GM12878 (cell line): ENCODE measurements at regions not wholly inside any gene's neighbourhood (a gene's known extent, or its start where the extent isn't known, plus 50 kb on each side); places are given as distances from the start of the nearest gene placed in this dataset.

Source experiments
- ATAC-seq: fragments of 200-7000 bp; cut with Tn5 transposase; 3 replicates; pipeline ENCODE4 v1.9.1; 2020; ENCODE audit warnings: mild to moderate bottlenecking, moderate library complexity
- BruUV-seq: library from RNA; stranded (reverse); fragments of 400-500 nt; replicated peaks from 2 replicates; lab custom pipeline; 2021; lab: Mats Ljungman, UMichigan
- CTCF ChIA-PET: fragments of 300-600 bp; sonication (Branson Sonifier 250); formaldehyde crosslinking; extraction: SDS; loops from one replicate; lab custom pipeline; 2021; ENCODE audit warnings: inconsistent platforms; lab: Yijun Ruan, JAX
- POLR2A ChIA-PET: fragments of 350-600 bp; formaldehyde crosslinking; extraction: SDS; loops from one replicate; lab custom pipeline; 2021; ENCODE audit warnings: inconsistent platforms; lab: Charles Lee
- RAD21 ChIA-PET: fragments of 300-600 bp; sonication (Branson Sonifier 250); formaldehyde crosslinking; loops from one replicate; lab custom pipeline; 2023; ENCODE audit warnings: antibody characterized with exemption; ENCODE audit not compliant: unreplicated experiment; lab: Charles Lee
- SMC1A ChIA-PET: fragments of 300-600 bp; sonication (Branson Sonifier 250); formaldehyde crosslinking; loops from one replicate; lab custom pipeline; 2023; ENCODE audit not compliant: unreplicated experiment, uncharacterized antibody; lab: Charles Lee
- DNase-seq: peaks from one replicate; pipeline ENCODE4 v3.0.0-alpha.2; 2011; ENCODE audit warnings: low read depth, low spot score
- FAIRE-seq: peaks from 3 replicates; lab custom pipeline; 2011; peaks lifted over from hg19 to GRCh38; lab: Jason Lieb, UNC
- H2AFZ ChIP-seq: 2 replicates; pipeline ENCODE4 v1.6.0; 2011; ENCODE audit warnings: low read depth, low read length, control low read depth; ENCODE audit not compliant: control insufficient read depth
- H3K27ac ChIP-seq: 2 replicates; pipeline ENCODE4 v1.5.1; 2011; ENCODE audit warnings: control low read depth; ENCODE audit not compliant: control insufficient read depth, insufficient read depth
- H3K27me3 ChIP-seq, 2 experiments: replicated peaks in 1 of 2; 2 replicates each; pipeline versions ENCODE4 v1.6.0 to v1.6.1; 2011; ENCODE audit warnings: low read length in 1 of 2; ENCODE audit not compliant: control insufficient read depth in 2 of 2, insufficient read depth in 2 of 2
- H3K36me3 ChIP-seq, 2 experiments: 2 replicates each; pipeline ENCODE4 v1.5.1; 2011; ENCODE audit warnings: low read length in 1 of 2; ENCODE audit not compliant: control insufficient read depth in 2 of 2, insufficient read depth in 2 of 2
- H3K4me1 ChIP-seq: 2 replicates; pipeline ENCODE4 v1.6.1; 2011; ENCODE audit warnings: mild to moderate bottlenecking, low read length, moderate library complexity, mixed read lengths; ENCODE audit not compliant: control insufficient read depth, insufficient read depth
- H3K4me2 ChIP-seq: 2 replicates; pipeline ENCODE4 v1.6.0; 2011; ENCODE audit warnings: control low read depth; ENCODE audit not compliant: control insufficient read depth, insufficient read depth
- H3K4me3 ChIP-seq: fragments of 200-600 bp; sonication (generic); 2 replicates; pipeline ENCODE4 v1.5.1; 2016
- H3K79me2 ChIP-seq: 2 replicates; pipeline ENCODE4 v1.6.0; 2011; ENCODE audit warnings: low read length; ENCODE audit not compliant: control insufficient read depth, insufficient read depth
- H3K9ac ChIP-seq: 2 replicates; pipeline ENCODE4 v1.8.0; 2011; ENCODE audit warnings: low read length, control low read depth, mixed read lengths; ENCODE audit not compliant: control insufficient read depth, insufficient read depth
- H3K9me3 ChIP-seq: replicated peaks from 3 replicates; pipeline ENCODE4 v1.5.1; 2011; ENCODE audit warnings: mild to moderate bottlenecking, low read length; ENCODE audit not compliant: control insufficient read depth, insufficient read depth
- H4K20me1 ChIP-seq: 2 replicates; pipeline ENCODE4 v1.6.0; 2011; ENCODE audit not compliant: control insufficient read depth, insufficient read depth
- ATF3 ChIP-seq: IDR thresholded peaks from 2 replicates; pipeline ENCODE4 v1.6.1; 2011; ENCODE audit warnings: low read depth, mild to moderate bottlenecking, low read length, moderate library complexity, borderline replicate concordance; ENCODE audit errors: extremely low read depth
- BMI1 ChIP-seq: fragments of 450-650 bp; IDR thresholded peaks from 2 replicates; pipeline ENCODE4 v1.6.1; 2016; ENCODE audit warnings: mild to moderate bottlenecking, moderate library complexity, borderline replicate concordance
- BRCA1 ChIP-seq: IDR thresholded peaks from 2 replicates; pipeline ENCODE4 v1.6.1; 2011; ENCODE audit warnings: low read depth, low read length, improper control_type of control experiment
- CHD1 ChIP-seq: IDR thresholded peaks from 2 replicates; pipeline ENCODE4 v1.6.1; 2012; ENCODE audit warnings: low read depth, low read length, improper control_type of control experiment
- ESRRA ChIP-seq: IDR thresholded peaks from 2 replicates; pipeline ENCODE4 v1.6.1; 2012; ENCODE audit warnings: mild to moderate bottlenecking, low read length, improper control_type of control experiment
- IRF5 ChIP-seq: fragments of 450-650 bp; IDR thresholded peaks from 2 replicates; pipeline ENCODE4 v1.6.1; 2017; ENCODE audit warnings: borderline replicate concordance
- MTA3 ChIP-seq: IDR thresholded peaks from 2 replicates; pipeline ENCODE4 v1.6.1; 2012; ENCODE audit warnings: low read length, inconsistent platforms, borderline replicate concordance
- NBN ChIP-seq: fragments of 450-650 bp; IDR thresholded peaks from 2 replicates; pipeline ENCODE4 v1.6.1; 2016
- NR2C2 ChIP-seq: IDR thresholded peaks from 2 replicates; pipeline ENCODE4 v1.6.1; 2011; ENCODE audit warnings: borderline replicate concordance, low read depth; ENCODE audit not compliant: control insufficient read depth, insufficient read length
- NRF1 ChIP-seq: conservative IDR thresholded peaks from 2 replicates; pipeline ENCODE4 v1.6.1; 2011; ENCODE audit warnings: mild to moderate bottlenecking, low read depth, low read length, improper control_type of control experiment
- PML ChIP-seq: IDR thresholded peaks from 2 replicates; pipeline ENCODE4 v1.6.1; 2012; ENCODE audit warnings: low read length, inconsistent platforms
- POLR2AphosphoS2 ChIP-seq: IDR thresholded peaks from 2 replicates; pipeline ENCODE4 v1.6.1; 2011; ENCODE audit warnings: low read depth, mild to moderate bottlenecking, low read length, improper control_type of control experiment, moderate library complexity
- RELB ChIP-seq: fragments of 450-650 bp; IDR thresholded peaks from 2 replicates; pipeline ENCODE4 v1.6.1; 2017; ENCODE audit warnings: low read depth, mild to moderate bottlenecking, moderate library complexity
- SMC3 ChIP-seq: IDR thresholded peaks from 2 replicates; pipeline ENCODE4 v1.6.1; 2011; ENCODE audit warnings: low read length, improper control_type of control experiment, borderline replicate concordance
- TARDBP ChIP-seq: IDR thresholded peaks from 2 replicates; pipeline ENCODE4 v1.6.1; 2016; ENCODE audit warnings: borderline replicate concordance
- TCF12 ChIP-seq: IDR thresholded peaks from 2 replicates; pipeline ENCODE4 v1.6.1; 2011; ENCODE audit warnings: low read depth, mild to moderate bottlenecking, low read length
- ZNF384 ChIP-seq: IDR thresholded peaks from 2 replicates; pipeline ENCODE4 v1.6.1; 2012; ENCODE audit warnings: low read depth, mild to moderate bottlenecking, low read length, improper control_type of control experiment, borderline replicate concordance
- WGBS: methylation state at CpG from one replicate; pipeline ENCODE4 v1.1.6; 2016; ENCODE audit warnings: low lambda C conversion rate; ENCODE audit not compliant: insufficient replicate concordance, insufficient coverage; ENCODE audit errors: missing lambda C conversion rate; 5-methylcytosine and 5-hydroxymethylcytosine counted together
- in situ Hi-C: fragments of 300-500 bp; cut with MboI; formaldehyde crosslinking; loops from 9 replicates; pipeline ENCODE4 v1.14.3; 2018; ENCODE audit warnings: mixed read lengths
- intact Hi-C: fragments of 100-400 bp; cut with micrococcal nuclease; formaldehyde crosslinking; loops from one replicate; pipeline ENCODE4 v1.14.2; 2022; ENCODE audit not compliant: unreplicated experiment

- TF ChIP-seq PML (no peak), TCF12 (no peak), NBN (no peak), ATF3 (no peak), CHD1 (no peak), IRF5 (no peak)
Measured at GRCh38 chr10:33093362-33093761, 135.3 kb upstream of the ITGB1 start (continued).

- Histone ChIP-seq H3K4me3 (no peak overlapping the region), H3K27me3 (no peaks in the 10 kb centered on the region), H3K27ac (no peak overlapping the region), H3K4me1 (peaks cover 25% of the 10 kb centered on the region), H3K4me2 (no peak overlapping the region), H3K36me3 (no peaks in the 10 kb centered on the region), H3K9ac (no peak overlapping the region), H3K79me2 (no peaks in the 10 kb centered on the region), H2AFZ (no peak overlapping the region), H3K9me3 (peaks cover 14% of the 10 kb centered on the region; the same call in 2 of the 3 replicates), H4K20me1 (no peaks in the 10 kb centered on the region)
- TF ChIP-seq MTA3 (no peak), NRF1 (no peak), POLR2AphosphoS2 (no peak), ESRRA (no peak), TARDBP (no peak), RELB (no peak), BMI1 (no peak), SMC3 (no peak), NR2C2 (no peak), BRCA1 (no peak), ZNF384 (no peak)
- intact Hi-C loops, result no loop called here
- ChIA-PET SMC1A (interaction anchor here (0.6 to 1.7 kb wide), 2 partner anchors 61 to 655 kb away, joined by 3 to 5 read pairs; no protein-coding TSS in a partner anchor), CTCF (no interaction called here), RAD21 (no interaction called here), POLR2A (no interaction called here)
- DNase-seq, result no peak
- in situ Hi-C loops, result no loop called here
- WGBS, result 56% methylated on average over 1 of the region's 1 CpG
- ATAC-seq, result no peak
- no TSS peak for BruUV-seq
- FAIRE-seq, result no peak
Measured at GRCh38 chr10:33092596-33092995, 134.6 kb upstream of the ITGB1 start.
